Fibroblast of lung (primary cell): ENCODE measurements at regions not wholly inside any gene's neighbourhood (a gene's known extent, or its start where the extent isn't known, plus 50 kb on each side); places are given as distances from the start of the nearest gene placed in this dataset.
A peak's percentile ranks its signal among the peaks of the same experiment; 100 is the strongest.

Source experiments
- DNase-seq, 2 donors: peaks; one replicate each; pipeline versions ENCODE4 v3.0.0 to v3.0.0-alpha.2; 2010; ENCODE audit warnings: low read depth in 2 of 2
- H2AFZ ChIP-seq: 2 replicates; pipeline ENCODE4 v1.5.1; 2012; ENCODE audit warnings: low read length, control low read depth, inconsistent platforms
- H3K27ac ChIP-seq: 2 replicates; pipeline ENCODE4 v1.5.1; 2011; ENCODE audit warnings: low read length, control low read depth; ENCODE audit not compliant: insufficient read depth
- H3K27me3 ChIP-seq: 2 replicates; pipeline ENCODE4 v1.5.1; 2011; ENCODE audit warnings: mild to moderate bottlenecking, low read length; ENCODE audit not compliant: control insufficient read depth, insufficient read depth
- H3K36me3 ChIP-seq: 2 replicates; pipeline ENCODE4 v1.5.1; 2011; ENCODE audit warnings: low read length; ENCODE audit not compliant: control insufficient read depth, insufficient read depth
- H3K4me1 ChIP-seq: 2 replicates; pipeline ENCODE4 v1.5.1; 2011; ENCODE audit warnings: low read length; ENCODE audit not compliant: control insufficient read depth, insufficient read depth; ENCODE audit errors: extremely low read depth
- H3K4me2 ChIP-seq: 2 replicates; pipeline ENCODE4 v1.5.1; 2011; ENCODE audit warnings: low read length, control low read depth; ENCODE audit not compliant: insufficient read depth; ENCODE audit errors: extremely low read depth
- H3K4me3 ChIP-seq, 4 experiments: fragments of 200-600 bp in 1 of 4; sonication (generic) in 1 of 4; replicated peaks in 1 of 4; 2 replicates each; pipeline ENCODE4 v1.5.1; 2011 to 2016; ENCODE audit warnings: low read length in 4 of 4, low read depth in 3 of 4, mild to moderate bottlenecking in 3 of 4, control low read depth in 2 of 4, inconsistent platforms in 1 of 4, mixed read lengths in 1 of 4; ENCODE audit not compliant: insufficient read depth in 1 of 4; ENCODE audit errors: control extremely low read depth in 1 of 4
- H3K79me2 ChIP-seq: 2 replicates; pipeline ENCODE4 v1.5.1; 2012; ENCODE audit warnings: mild to moderate bottlenecking, low read length, inconsistent platforms; ENCODE audit not compliant: control insufficient read depth, insufficient read depth
- H3K9ac ChIP-seq: 2 replicates; pipeline ENCODE4 v1.5.1; 2011; ENCODE audit warnings: mild to moderate bottlenecking, low read length, control low read depth; ENCODE audit not compliant: insufficient read depth
- H3K9me3 ChIP-seq: 2 replicates; pipeline ENCODE4 v1.5.1; 2012; ENCODE audit warnings: low read depth, low read length; ENCODE audit not compliant: control insufficient read depth, insufficient read depth
- H4K20me1 ChIP-seq: 2 replicates; pipeline ENCODE4 v1.5.1; 2011; ENCODE audit warnings: low read length; ENCODE audit not compliant: control insufficient read depth, insufficient read depth; ENCODE audit errors: extremely low read depth
- CTCF ChIP-seq, 2 donors: IDR thresholded peaks in 1 of 2; conservative IDR thresholded peaks in 1 of 2; 1 replicate in 1 of 2; 2 replicates in 1 of 2; pipeline ENCODE4 v1.5.1; 2011 to 2012; ENCODE audit warnings: low read length in 2 of 2, control low read depth in 1 of 2, inconsistent platforms in 1 of 2, low read depth in 1 of 2, mild to moderate bottlenecking in 1 of 2
- EZH2 ChIP-seq: IDR thresholded peaks from 2 replicates; pipeline ENCODE4 v1.5.1; 2012; ENCODE audit warnings: low read length, control low read depth, mild to moderate bottlenecking; ENCODE audit errors: missing control alignments

- no peaks in the 10 kb centered on the region for H3K36me3 ChIP-seq
- H2AFZ ChIP-seq: no peak overlapping the region
- no peak for DNase-seq
- no peak for TF ChIP-seq EZH2
- TF ChIP-seq CTCF (conservative IDR thresholded peaks at IDR 0.05 in 1 of 2, IDR thresholded peaks at IDR 0.05 in 1 of 2; ENCODE audit: low read depth in 1 of 2, low read length in 2 of 2): no peak
- no peaks in the 10 kb centered on the region for H3K9me3 ChIP-seq
- no peaks in the 10 kb centered on the region for H3K79me2 ChIP-seq
- H4K20me1 ChIP-seq: no peaks in the 10 kb centered on the region
- H3K27ac ChIP-seq: no peak overlapping the region
- no peaks in the 10 kb centered on the region for H3K27me3 ChIP-seq
- H3K9ac ChIP-seq: no peak overlapping the region
- H3K4me1 ChIP-seq: peaks cover 2% of the 10 kb centered on the region
- H3K4me3 ChIP-seq: no peak overlapping the region
- H3K4me2 ChIP-seq: no peak overlapping the region
Observed at GRCh38 chr5:82993416-82993815, 83.8 kb downstream of the TMEM167A start.

DNA sequence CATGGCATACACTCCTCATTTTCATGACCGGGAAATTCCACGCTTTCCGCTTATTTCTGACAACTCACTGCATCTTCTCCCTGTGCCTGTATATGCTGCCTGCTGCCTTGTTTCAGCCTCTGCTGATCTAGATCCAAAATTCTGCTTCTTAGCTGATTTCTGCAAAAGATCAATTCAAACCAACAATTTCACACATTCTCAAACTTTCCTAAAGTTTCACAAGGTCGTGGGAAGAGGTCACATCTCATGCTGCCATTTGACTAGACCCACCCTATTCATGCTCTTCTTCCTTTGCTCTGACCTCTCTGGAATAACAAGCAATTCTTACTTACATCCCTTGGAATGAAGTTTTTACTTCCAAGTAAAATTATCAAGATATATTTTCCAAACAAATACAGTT, 84.5 kb downstream of the TMEM167A start:
- peak overlapping the region; percentile 17 for H2AFZ ChIP-seq
- TF ChIP-seq EZH2 (no peak), CTCF (conservative IDR thresholded peaks at IDR 0.05 in 1 of 2, IDR thresholded peaks at IDR 0.05 in 1 of 2; ENCODE audit: low read depth in 1 of 2, low read length in 2 of 2) (no peak)

DNA sequence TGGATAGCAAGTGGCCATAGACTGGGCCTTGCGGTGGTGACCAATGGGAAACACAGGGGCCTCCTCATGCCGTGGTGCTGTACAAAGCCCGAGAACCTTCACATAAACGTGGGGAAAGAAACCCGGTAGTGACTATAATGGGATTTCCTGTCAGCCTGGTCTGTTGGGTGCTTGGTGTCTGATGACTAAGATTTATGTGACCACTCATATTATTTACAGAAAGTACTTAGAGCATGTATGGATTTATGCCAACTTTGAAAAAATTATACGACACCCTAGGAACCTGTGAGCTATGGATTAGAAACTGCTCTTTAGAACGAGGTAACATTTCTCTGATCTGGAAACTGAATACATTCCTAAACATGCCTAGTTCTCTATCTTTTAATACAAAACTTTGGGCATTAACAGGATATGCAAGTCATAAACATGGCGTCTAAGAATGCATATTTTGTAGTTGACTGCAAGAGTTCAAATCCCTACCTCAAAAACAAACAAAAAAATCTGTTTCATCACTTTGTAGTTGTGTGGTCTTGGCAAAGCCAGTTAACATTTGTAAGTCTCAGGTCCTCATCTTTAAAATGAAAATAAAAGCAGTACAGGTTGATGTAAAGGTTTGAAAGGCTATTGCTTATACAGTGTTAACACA, 85.4 kb downstream of the TMEM167A start:
- H3K27ac ChIP-seq: no peak overlapping the region
- H2AFZ ChIP-seq: peak overlapping the region; percentile 24
- no peaks in the 10 kb centered on the region for H4K20me1 ChIP-seq
- no peaks in the 10 kb centered on the region for H3K36me3 ChIP-seq
- no peaks in the 10 kb centered on the region for H3K9me3 ChIP-seq
- TF ChIP-seq CTCF (conservative IDR thresholded peaks at IDR 0.05 in 1 of 2, IDR thresholded peaks at IDR 0.05 in 1 of 2; ENCODE audit: low read depth in 1 of 2, low read length in 2 of 2) (no peak), EZH2 (no peak)
- H3K4me3 ChIP-seq: no peak overlapping the region
- no peak overlapping the region for H3K9ac ChIP-seq
- peaks cover 2% of the 10 kb centered on the region for H3K4me1 ChIP-seq
- DNase-seq: peak; percentile 21 to 56
- no peaks in the 10 kb centered on the region for H3K79me2 ChIP-seq
- H3K27me3 ChIP-seq: no peaks in the 10 kb centered on the region
- H3K4me2 ChIP-seq: no peak overlapping the region

More for the DNA sequence above, 84.5 kb downstream of the TMEM167A start:
- Histone ChIP-seq H3K36me3 (no peaks in the 10 kb centered on the region), H3K4me3 (no peak overlapping the region), H3K79me2 (no peaks in the 10 kb centered on the region), H3K27me3 (no peaks in the 10 kb centered on the region), H3K9ac (no peak overlapping the region), H4K20me1 (no peaks in the 10 kb centered on the region), H3K4me1 (peaks cover 2% of the 10 kb centered on the region), H3K9me3 (no peaks in the 10 kb centered on the region), H3K4me2 (no peak overlapping the region), H3K27ac (no peak overlapping the region)
- no peak for DNase-seq
